ENCODE measurements at regions not wholly inside any gene's neighbourhood (a gene's known extent, or its start where the extent isn't known, plus 50 kb on each side); places are given as distances from the start of the nearest gene placed in this dataset.
"Not testable (repeated sequence)": the region's sequence is repeated elsewhere in the genome, so short reads cannot be mapped to it uniquely, and the experiment has no call there.

DNA sequence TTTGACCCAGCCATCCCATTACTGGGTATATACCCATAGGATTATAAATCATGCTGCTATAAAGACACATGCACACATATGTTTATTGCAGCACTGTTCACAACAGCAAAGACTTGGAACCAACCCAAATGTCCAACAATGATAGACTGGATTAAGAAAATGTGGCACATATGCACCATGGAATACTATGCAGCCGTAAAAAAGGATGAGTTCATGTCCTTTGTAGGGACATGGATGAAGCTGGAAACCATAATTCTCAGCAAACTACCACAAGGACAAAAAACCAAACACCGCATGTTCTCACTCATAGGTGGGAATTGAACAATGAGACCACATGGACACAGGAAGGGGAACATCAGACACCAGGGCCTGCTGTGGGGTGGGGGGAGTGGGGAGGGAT is 129.4 kb upstream of the ZNF366 start:
- not testable (repeated sequence) for DNase-seq (ENCODE audit: low spot score); H3K9me3 Mint-ChIP-seq; H3K36me3 ChIP-seq (ENCODE audit: insufficient read depth); H3K4me2 ChIP-seq; ATAC-seq; H3K79me2 ChIP-seq (replicated peaks; ENCODE audit: insufficient read depth); H3K27ac ChIP-seq (ENCODE audit: low read depth); H3K4me3 Mint-ChIP-seq; H2AFZ ChIP-seq; H4K20me1 ChIP-seq (replicated peaks; ENCODE audit: insufficient read depth); H3K4me3 ChIP-seq; H3K36me3 Mint-ChIP-seq (ENCODE audit: low read depth); H3K27me3 ChIP-seq (ENCODE audit: insufficient read depth); H3K27me3 Mint-ChIP-seq (ENCODE audit: insufficient read depth, low read depth, poor library complexity); H3K27ac Mint-ChIP-seq; H3K9me2 ChIP-seq (ENCODE audit: insufficient read depth); H3F3A ChIP-seq (replicated peaks; ENCODE audit: low read depth)
- H3K4me1 ChIP-seq (ENCODE audit: insufficient read depth) = peaks cover 15% of the 10 kb centered on the region
- peaks cover 22% of the 10 kb centered on the region for H3K4me1 Mint-ChIP-seq

DNA sequence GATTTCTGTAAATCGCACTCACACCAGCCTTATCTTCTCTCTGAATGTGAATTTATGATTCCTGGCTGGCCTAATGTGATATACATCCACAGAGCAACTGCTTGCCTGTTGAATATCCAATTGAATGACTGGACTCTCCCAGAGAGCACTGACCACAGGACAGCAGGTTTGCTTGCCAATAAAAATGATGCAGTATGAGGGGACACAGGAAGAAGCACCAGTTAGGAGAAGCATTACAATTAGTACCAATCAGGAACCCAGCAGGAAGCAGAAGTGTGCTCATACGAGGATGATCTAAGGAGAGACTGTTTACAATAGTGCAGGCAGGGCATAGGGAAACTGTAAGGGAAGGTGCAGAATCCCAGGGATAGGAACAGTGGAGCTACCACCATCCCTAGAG is 127.2 kb upstream of the ZNF366 start:
- no peak overlapping the region for H3K27ac ChIP-seq (ENCODE audit: low read depth)
- no peaks in the 10 kb centered on the region for H3K36me3 ChIP-seq (ENCODE audit: insufficient read depth)
- no peak overlapping the region for H3K4me3 ChIP-seq
- Mint-ChIP-seq H3K4me3 (no peak overlapping the region), H3K9me3 (no peaks in the 10 kb centered on the region), H3K27me3 (ENCODE audit: insufficient read depth, low read depth, poor library complexity) (no peaks in the 10 kb centered on the region), H3K36me3 (ENCODE audit: low read depth) (no peaks in the 10 kb centered on the region), H3K4me1 (peaks cover 22% of the 10 kb centered on the region), H3K27ac (no peak overlapping the region)
- no peaks in the 10 kb centered on the region for H4K20me1 ChIP-seq (replicated peaks; ENCODE audit: insufficient read depth)
- H3F3A ChIP-seq (replicated peaks; ENCODE audit: low read depth) = no peaks in the 10 kb centered on the region
- peak; percentile 50 for ATAC-seq
- DNase-seq (ENCODE audit: low spot score) = no peak
- 0 out of 2 replicates have a peak overlapping the region, but pooled peaks have one; percentile 23 for H3K4me2 ChIP-seq
- H3K79me2 ChIP-seq (replicated peaks; ENCODE audit: insufficient read depth) = no peaks in the 10 kb centered on the region
- H3K27me3 ChIP-seq (ENCODE audit: insufficient read depth) = no peaks in the 10 kb centered on the region
- peaks cover 4% of the 10 kb centered on the region for H3K9me2 ChIP-seq (ENCODE audit: insufficient read depth)
- H3K4me1 ChIP-seq (ENCODE audit: insufficient read depth) = peaks cover 15% of the 10 kb centered on the region
- TF ChIP-seq STAT1 (IDR thresholded peaks at IDR 0.05; ENCODE audit: unreplicated experiment) (no peak), POLR2AphosphoS5 (IDR thresholded peaks at IDR 0.05; ENCODE audit: low read depth) (no peak)
- TF ChIP-seq, protein P1, sequence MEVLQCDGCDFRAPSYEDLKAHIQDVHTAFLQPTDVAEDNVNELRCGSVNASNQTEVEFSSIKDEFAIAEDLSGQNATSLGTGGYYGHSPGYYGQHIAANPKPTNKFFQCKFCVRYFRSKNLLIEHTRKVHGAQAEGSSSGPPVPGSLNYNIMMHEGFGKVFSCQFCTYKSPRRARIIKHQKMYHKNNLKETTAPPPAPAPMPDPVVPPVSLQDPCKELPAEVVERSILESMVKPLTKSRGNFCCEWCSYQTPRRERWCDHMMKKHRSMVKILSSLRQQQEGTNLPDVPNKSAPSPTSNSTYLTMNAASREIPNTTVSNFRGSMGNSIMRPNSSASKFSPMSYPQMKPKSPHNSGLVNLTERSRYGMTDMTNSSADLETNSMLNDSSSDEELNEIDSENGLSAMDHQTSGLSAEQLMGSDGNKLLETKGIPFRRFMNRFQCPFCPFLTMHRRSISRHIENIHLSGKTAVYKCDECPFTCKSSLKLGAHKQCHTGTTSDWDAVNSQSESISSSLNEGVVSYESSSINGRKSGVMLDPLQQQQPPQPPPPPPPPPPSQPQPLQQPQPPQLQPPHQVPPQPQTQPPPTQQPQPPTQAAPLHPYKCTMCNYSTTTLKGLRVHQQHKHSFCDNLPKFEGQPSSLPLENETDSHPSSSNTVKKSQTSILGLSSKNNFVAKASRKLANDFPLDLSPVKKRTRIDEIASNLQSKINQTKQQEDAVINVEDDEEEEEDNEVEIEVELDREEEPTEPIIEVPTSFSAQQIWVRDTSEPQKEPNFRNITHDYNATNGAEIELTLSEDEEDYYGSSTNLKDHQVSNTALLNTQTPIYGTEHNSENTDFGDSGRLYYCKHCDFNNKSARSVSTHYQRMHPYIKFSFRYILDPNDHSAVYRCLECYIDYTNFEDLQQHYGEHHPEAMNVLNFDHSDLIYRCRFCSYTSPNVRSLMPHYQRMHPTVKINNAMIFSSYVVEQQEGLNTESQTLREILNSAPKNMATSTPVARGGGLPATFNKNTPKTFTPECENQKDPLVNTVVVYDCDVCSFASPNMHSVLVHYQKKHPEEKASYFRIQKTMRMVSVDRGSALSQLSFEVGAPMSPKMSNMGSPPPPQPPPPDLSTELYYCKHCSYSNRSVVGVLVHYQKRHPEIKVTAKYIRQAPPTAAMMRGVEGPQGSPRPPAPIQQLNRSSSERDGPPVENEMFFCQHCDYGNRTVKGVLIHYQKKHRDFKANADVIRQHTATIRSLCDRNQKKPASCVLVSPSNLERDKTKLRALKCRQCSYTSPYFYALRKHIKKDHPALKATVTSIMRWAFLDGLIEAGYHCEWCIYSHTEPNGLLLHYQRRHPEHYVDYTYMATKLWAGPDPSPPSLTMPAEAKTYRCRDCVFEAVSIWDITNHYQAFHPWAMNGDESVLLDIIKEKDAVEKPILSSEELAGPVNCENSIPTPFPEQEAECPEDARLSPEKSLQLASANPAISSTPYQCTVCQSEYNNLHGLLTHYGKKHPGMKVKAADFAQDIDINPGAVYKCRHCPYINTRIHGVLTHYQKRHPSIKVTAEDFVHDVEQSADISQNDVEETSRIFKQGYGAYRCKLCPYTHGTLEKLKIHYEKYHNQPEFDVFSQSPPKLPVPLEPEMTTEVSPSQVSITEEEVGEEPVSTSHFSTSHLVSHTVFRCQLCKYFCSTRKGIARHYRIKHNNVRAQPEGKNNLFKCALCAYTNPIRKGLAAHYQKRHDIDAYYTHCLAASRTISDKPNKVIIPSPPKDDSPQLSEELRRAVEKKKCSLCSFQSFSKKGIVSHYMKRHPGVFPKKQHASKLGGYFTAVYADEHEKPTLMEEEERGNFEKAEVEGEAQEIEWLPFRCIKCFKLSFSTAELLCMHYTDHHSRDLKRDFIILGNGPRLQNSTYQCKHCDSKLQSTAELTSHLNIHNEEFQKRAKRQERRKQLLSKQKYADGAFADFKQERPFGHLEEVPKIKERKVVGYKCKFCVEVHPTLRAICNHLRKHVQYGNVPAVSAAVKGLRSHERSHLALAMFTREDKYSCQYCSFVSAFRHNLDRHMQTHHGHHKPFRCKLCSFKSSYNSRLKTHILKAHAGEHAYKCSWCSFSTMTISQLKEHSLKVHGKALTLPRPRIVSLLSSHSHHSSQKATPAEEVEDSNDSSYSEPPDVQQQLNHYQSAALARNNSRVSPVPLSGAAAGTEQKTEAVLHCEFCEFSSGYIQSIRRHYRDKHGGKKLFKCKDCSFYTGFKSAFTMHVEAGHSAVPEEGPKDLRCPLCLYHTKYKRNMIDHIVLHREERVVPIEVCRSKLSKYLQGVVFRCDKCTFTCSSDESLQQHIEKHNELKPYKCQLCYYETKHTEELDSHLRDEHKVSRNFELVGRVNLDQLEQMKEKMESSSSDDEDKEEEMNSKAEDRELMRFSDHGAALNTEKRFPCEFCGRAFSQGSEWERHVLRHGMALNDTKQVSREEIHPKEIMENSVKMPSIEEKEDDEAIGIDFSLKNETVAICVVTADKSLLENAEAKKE (CRISPR knock-in tag; IDR thresholded peaks at IDR 0.05) = no peak
- TF ChIP-seq, protein P2, sequence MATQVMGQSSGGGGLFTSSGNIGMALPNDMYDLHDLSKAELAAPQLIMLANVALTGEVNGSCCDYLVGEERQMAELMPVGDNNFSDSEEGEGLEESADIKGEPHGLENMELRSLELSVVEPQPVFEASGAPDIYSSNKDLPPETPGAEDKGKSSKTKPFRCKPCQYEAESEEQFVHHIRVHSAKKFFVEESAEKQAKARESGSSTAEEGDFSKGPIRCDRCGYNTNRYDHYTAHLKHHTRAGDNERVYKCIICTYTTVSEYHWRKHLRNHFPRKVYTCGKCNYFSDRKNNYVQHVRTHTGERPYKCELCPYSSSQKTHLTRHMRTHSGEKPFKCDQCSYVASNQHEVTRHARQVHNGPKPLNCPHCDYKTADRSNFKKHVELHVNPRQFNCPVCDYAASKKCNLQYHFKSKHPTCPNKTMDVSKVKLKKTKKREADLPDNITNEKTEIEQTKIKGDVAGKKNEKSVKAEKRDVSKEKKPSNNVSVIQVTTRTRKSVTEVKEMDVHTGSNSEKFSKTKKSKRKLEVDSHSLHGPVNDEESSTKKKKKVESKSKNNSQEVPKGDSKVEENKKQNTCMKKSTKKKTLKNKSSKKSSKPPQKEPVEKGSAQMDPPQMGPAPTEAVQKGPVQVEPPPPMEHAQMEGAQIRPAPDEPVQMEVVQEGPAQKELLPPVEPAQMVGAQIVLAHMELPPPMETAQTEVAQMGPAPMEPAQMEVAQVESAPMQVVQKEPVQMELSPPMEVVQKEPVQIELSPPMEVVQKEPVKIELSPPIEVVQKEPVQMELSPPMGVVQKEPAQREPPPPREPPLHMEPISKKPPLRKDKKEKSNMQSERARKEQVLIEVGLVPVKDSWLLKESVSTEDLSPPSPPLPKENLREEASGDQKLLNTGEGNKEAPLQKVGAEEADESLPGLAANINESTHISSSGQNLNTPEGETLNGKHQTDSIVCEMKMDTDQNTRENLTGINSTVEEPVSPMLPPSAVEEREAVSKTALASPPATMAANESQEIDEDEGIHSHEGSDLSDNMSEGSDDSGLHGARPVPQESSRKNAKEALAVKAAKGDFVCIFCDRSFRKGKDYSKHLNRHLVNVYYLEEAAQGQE (IDR thresholded peaks at IDR 0.05; ENCODE audit: unreplicated experiment) = no peak
- H2AFZ ChIP-seq = peak overlapping the region; percentile 12; the same call in 1 of the 2 replicates
